Upper lobe of right lung (tissue), 1 donor: ENCODE measurements at regions not wholly inside any gene's neighbourhood (a gene's known extent, or its start where the extent isn't known, plus 50 kb on each side); places are given as distances from the start of the nearest gene placed in this dataset.

ENCODE experiments used
- ATAC-seq: fragments of 200-7000 bp; cut with Tn5 transposase; one replicate; pipeline ENCODE4 v1.9.1; 2020; ENCODE audit warnings: mild to moderate bottlenecking, moderate library complexity
- DNase-seq: peaks from one replicate; pipeline ENCODE4 v3.0.0-alpha.2; 2020
- H3K27ac ChIP-seq: fragments of 200-600 bp; one replicate; pipeline ENCODE4 v1.8.0; 2022
- H3K27me3 ChIP-seq: fragments of 200-600 bp; one replicate; pipeline ENCODE4 v1.8.0; 2022; ENCODE audit warnings: mild to moderate bottlenecking
- H3K36me3 ChIP-seq: fragments of 200-600 bp; one replicate; pipeline ENCODE4 v1.8.0; 2022
- H3K4me1 ChIP-seq: fragments of 200-600 bp; one replicate; pipeline ENCODE4 v1.8.0; 2022
- H3K4me3 ChIP-seq: fragments of 200-600 bp; one replicate; pipeline ENCODE4 v1.8.0; 2022; ENCODE audit warnings: mild to moderate bottlenecking
- H3K9me3 ChIP-seq: fragments of 200-600 bp; one replicate; pipeline ENCODE4 v1.8.0; 2022
- CTCF ChIP-seq: fragments of 200-600 bp; IDR thresholded peaks from one replicate; pipeline ENCODE4 v1.8.0; 2022; ENCODE audit warnings: antibody characterized with exemption
- intact Hi-C: fragments of 100-400 bp; cut with DNase I; formaldehyde crosslinking; loops from one replicate; pipeline ENCODE4 v1.11.0; 2022
- donor health status: DM: no; HTN: yes; CAD: no; lungs with severe emphysema.

GRCh38 chr10:53682885-53683284 lies 910.3 kb upstream of the MBL2 start:
- intact Hi-C loops: no loop called here
- Histone ChIP-seq H3K4me1 (no peaks in the 10 kb centered on the region), H3K36me3 (no peaks in the 10 kb centered on the region), H3K4me3 (no peak overlapping the region), H3K9me3 (no peaks in the 10 kb centered on the region), H3K27me3 (no peaks in the 10 kb centered on the region), H3K27ac (no peak overlapping the region)
- no peak for ATAC-seq
- no peak for TF ChIP-seq CTCF
- DNase-seq: no peak

GRCh38 chr10:53682458-53682857 lies 909.9 kb upstream of the MBL2 start:
- no peak for DNase-seq
- TF ChIP-seq CTCF: no peak
- no peaks in the 10 kb centered on the region for H3K27me3 ChIP-seq
- H3K4me1 ChIP-seq: no peaks in the 10 kb centered on the region
- H3K4me3 ChIP-seq: no peak overlapping the region
- no peak overlapping the region for H3K27ac ChIP-seq
- intact Hi-C loops: no loop called here
- H3K36me3 ChIP-seq: no peaks in the 10 kb centered on the region
- no peaks in the 10 kb centered on the region for H3K9me3 ChIP-seq
- no peak for ATAC-seq

- no peak for TF ChIP-seq CTCF
- Histone ChIP-seq H3K4me3 (no peak overlapping the region), H3K9me3 (no peaks in the 10 kb centered on the region), H3K4me1 (no peaks in the 10 kb centered on the region), H3K27ac (no peak overlapping the region), H3K36me3 (no peaks in the 10 kb centered on the region), H3K27me3 (no peaks in the 10 kb centered on the region)
- ATAC-seq (no peak), DNase-seq (no peak)
- intact Hi-C loops: no loop called here
Measured at GRCh38 chr10:53679666-53680065, 907.1 kb upstream of the MBL2 start.

GRCh38 chr10:53675177-53675576 lies 902.6 kb upstream of the MBL2 start:
- no peak overlapping the region for H3K27ac ChIP-seq
- H3K9me3 ChIP-seq: no peaks in the 10 kb centered on the region
- intact Hi-C loops: no loop called here
- no peak overlapping the region for H3K4me3 ChIP-seq
- H3K36me3 ChIP-seq: no peaks in the 10 kb centered on the region
- no peak for DNase-seq
- ATAC-seq: no peak
- H3K27me3 ChIP-seq: no peaks in the 10 kb centered on the region
- H3K4me1 ChIP-seq: no peaks in the 10 kb centered on the region
- TF ChIP-seq CTCF: no peak

GRCh38 chr10:53667063-53667462 lies 894.5 kb upstream of the MBL2 start:
- DNase-seq: no peak
- no peak overlapping the region for H3K27ac ChIP-seq
- TF ChIP-seq CTCF: no peak
- no peaks in the 10 kb centered on the region for H3K27me3 ChIP-seq
- H3K9me3 ChIP-seq: no peaks in the 10 kb centered on the region
- peak; percentile 23 for ATAC-seq
- no peaks in the 10 kb centered on the region for H3K4me1 ChIP-seq
- H3K4me3 ChIP-seq: no peak overlapping the region
- no peaks in the 10 kb centered on the region for H3K36me3 ChIP-seq
- intact Hi-C loops: no loop called here

GRCh38 chr10:53664282-53665019 lies 891.9 kb upstream of the MBL2 start:
- H3K4me3 ChIP-seq: no peak overlapping the region
- intact Hi-C loops: no loop called here
- no peaks in the 10 kb centered on the region for H3K36me3 ChIP-seq
- H3K27ac ChIP-seq: no peak overlapping the region
- peak; percentile 52 for DNase-seq
- H3K4me1 ChIP-seq: no peaks in the 10 kb centered on the region
- no peak for TF ChIP-seq CTCF
- H3K9me3 ChIP-seq: no peaks in the 10 kb centered on the region
- no peaks in the 10 kb centered on the region for H3K27me3 ChIP-seq
- peak; percentile 66 for ATAC-seq
